Tibial artery (tissue), 4 donors: ENCODE measurements at regions not wholly inside any gene's neighbourhood (a gene's known extent, or its start where the extent isn't known, plus 50 kb on each side); places are given as distances from the start of the nearest gene placed in this dataset.

ENCODE experiments used
- DNase-seq, 2 donors: peaks; one replicate each; pipeline ENCODE4 v3.0.0-alpha.2; 2019
- H3K27ac ChIP-seq, 2 donors: fragments of 200-600 bp; sonication (generic) in 1 of 2; 1 replicate in 1 of 2; 2 replicates in 1 of 2; pipeline ENCODE4 v1.5.1; 2018 to 2019; ENCODE audit warnings: mild to moderate bottlenecking in 1 of 2
- H3K27me3 ChIP-seq, 2 donors: fragments of 200-600 bp; sonication (generic) in 1 of 2; one replicate each; pipeline versions ENCODE4 v1.5.1 to v1.6.0; 2016 to 2019
- H3K36me3 ChIP-seq, 3 donors: fragments of 200-600 bp; sonication (generic) in 2 of 3; one replicate each; pipeline ENCODE4 v1.5.1; 2016 to 2019; ENCODE audit warnings: mild to moderate bottlenecking in 2 of 3
- H3K4me1 ChIP-seq, 4 donors: fragments of 200-600 bp; sonication (generic) in 2 of 4; 1 replicate in 3 of 4; 2 replicates in 1 of 4; pipeline ENCODE4 v1.5.1; 2016 to 2019
- H3K4me3 ChIP-seq, 2 donors: fragments of 200-600 bp; sonication (generic) in 1 of 2; 1 replicate in 1 of 2; 2 replicates in 1 of 2; pipeline ENCODE4 v1.5.1; 2018 to 2019; ENCODE audit warnings: mild to moderate bottlenecking in 2 of 2
- H3K9me3 ChIP-seq, 3 donors: fragments of 200-600 bp; sonication (generic) in 1 of 3; one replicate each; pipeline ENCODE4 v1.5.1; 2016 to 2019
- CTCF ChIP-seq, 2 experiments: fragments of 200-600 bp in 1 of 2; fragments of 450-650 bp in 1 of 2; IDR thresholded peaks; one replicate each; pipeline ENCODE4 v1.5.1; 2017 to 2019; ENCODE audit warnings: antibody characterized with exemption in 2 of 2, mild to moderate bottlenecking in 1 of 2, moderate library complexity in 1 of 2
- intact Hi-C: fragments of 100-400 bp; cut with DNase I; formaldehyde crosslinking; loops from one replicate; pipeline ENCODE4 v1.15.0; 2023; ENCODE audit warnings: low total_unique reads

- intact Hi-C loops: no loop called here
- Histone ChIP-seq H3K27ac (peak overlapping the region; percentile 45 to 55), H3K36me3 (no peaks in the 10 kb centered on the region), H3K4me3 (no peak overlapping the region), H3K27me3 (no peaks in the 10 kb centered on the region), H3K9me3 (no peaks in the 10 kb centered on the region), H3K4me1 (peaks cover 0 to 55% (median 34%) of the 10 kb centered on the region in 4 donors)
- DNase-seq: no peak
- no peak for TF ChIP-seq CTCF (IDR thresholded peaks at IDR 0.05)
Measured at GRCh38 chr6:108744996-108745395, 103.2 kb upstream of the ARMC2 start.

- no peak for TF ChIP-seq CTCF (IDR thresholded peaks at IDR 0.05)
- H3K9me3 ChIP-seq: no peaks in the 10 kb centered on the region
- peaks cover 0 to 47% (median 26%) of the 10 kb centered on the region in 4 donors for H3K4me1 ChIP-seq
- H3K27me3 ChIP-seq: no peaks in the 10 kb centered on the region
- no peak overlapping the region for H3K4me3 ChIP-seq
- DNase-seq: no peak
- intact Hi-C loops: no loop called here
- H3K27ac ChIP-seq: peak overlapping the region in 1 of 2 donors; percentile 45
- H3K36me3 ChIP-seq: no peaks in the 10 kb centered on the region
Measured at GRCh38 chr6:108745664-108746336, 102.4 kb upstream of the ARMC2 start.

- no peak for TF ChIP-seq CTCF (IDR thresholded peaks at IDR 0.05)
- no peaks in the 10 kb centered on the region for H3K36me3 ChIP-seq
- H3K27ac ChIP-seq: no peak overlapping the region
- DNase-seq: no peak
- H3K9me3 ChIP-seq: no peaks in the 10 kb centered on the region
- peaks cover 0 to 42% (median 20%) of the 10 kb centered on the region in 4 donors for H3K4me1 ChIP-seq
- H3K4me3 ChIP-seq: no peak overlapping the region
- intact Hi-C loops: no loop called here
- H3K27me3 ChIP-seq: no peaks in the 10 kb centered on the region
Measured at GRCh38 chr6:108746366-108746765, 101.9 kb upstream of the ARMC2 start.

GRCh38 chr6:108746836-108747575 lies 101.2 kb upstream of the ARMC2 start:
- H3K4me1 ChIP-seq: peaks cover 0 to 35% (median 17%) of the 10 kb centered on the region in 4 donors

GRCh38 chr6:108748055-108748454 lies 100.2 kb upstream of the ARMC2 start:
- DNase-seq: no peak
- TF ChIP-seq CTCF (IDR thresholded peaks at IDR 0.05): no peak
- H3K27ac ChIP-seq: no peak overlapping the region
- H3K27me3 ChIP-seq: no peaks in the 10 kb centered on the region
- intact Hi-C loops: no loop called here
- H3K36me3 ChIP-seq: no peaks in the 10 kb centered on the region
- no peak overlapping the region for H3K4me3 ChIP-seq
- peaks cover 0 to 28% (median 15%) of the 10 kb centered on the region in 4 donors for H3K4me1 ChIP-seq
- H3K9me3 ChIP-seq: no peaks in the 10 kb centered on the region

More at GRCh38 chr6:108746836-108747575, 101.2 kb upstream of the ARMC2 start:
- no peak for TF ChIP-seq CTCF (IDR thresholded peaks at IDR 0.05)
- DNase-seq: no peak
- no peak overlapping the region for H3K4me3 ChIP-seq
- intact Hi-C loops: no loop called here
- H3K9me3 ChIP-seq: no peaks in the 10 kb centered on the region
- no peak overlapping the region for H3K27ac ChIP-seq
- H3K36me3 ChIP-seq: no peaks in the 10 kb centered on the region
- H3K27me3 ChIP-seq: no peaks in the 10 kb centered on the region
